ENCODE measurements at regions not wholly inside any gene's neighbourhood (a gene's known extent, or its start where the extent isn't known, plus 50 kb on each side); places are given as distances from the start of the nearest gene placed in this dataset.
A peak's percentile ranks its signal among the peaks of the same experiment; 100 is the strongest.

DNA sequence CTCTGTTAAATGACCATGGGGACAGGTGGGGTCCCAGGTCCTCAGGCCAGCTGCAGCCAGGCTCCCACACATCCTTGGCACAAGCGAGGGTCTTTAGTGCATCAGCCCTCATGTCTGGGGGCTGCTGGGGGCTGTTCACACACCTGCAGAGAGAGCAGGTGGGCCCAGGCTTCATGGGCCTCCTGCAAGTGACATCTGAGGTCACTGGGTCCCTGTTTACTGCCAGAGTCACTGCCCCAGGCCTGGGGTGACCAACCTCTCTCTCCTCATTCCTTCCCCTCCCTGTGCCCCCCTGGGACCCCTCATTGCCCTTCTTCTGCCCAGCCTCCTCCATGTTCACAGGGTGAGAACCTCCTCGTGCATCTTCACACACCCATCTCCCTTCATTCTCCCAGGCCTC lies 92.4 kb downstream of the RTL6 start:
- intact Hi-C loops (cut with DNase I), result no loop called here
- DNase-seq (no peak), ATAC-seq (ENCODE audit: poor library complexity) (no peak)

DNA sequence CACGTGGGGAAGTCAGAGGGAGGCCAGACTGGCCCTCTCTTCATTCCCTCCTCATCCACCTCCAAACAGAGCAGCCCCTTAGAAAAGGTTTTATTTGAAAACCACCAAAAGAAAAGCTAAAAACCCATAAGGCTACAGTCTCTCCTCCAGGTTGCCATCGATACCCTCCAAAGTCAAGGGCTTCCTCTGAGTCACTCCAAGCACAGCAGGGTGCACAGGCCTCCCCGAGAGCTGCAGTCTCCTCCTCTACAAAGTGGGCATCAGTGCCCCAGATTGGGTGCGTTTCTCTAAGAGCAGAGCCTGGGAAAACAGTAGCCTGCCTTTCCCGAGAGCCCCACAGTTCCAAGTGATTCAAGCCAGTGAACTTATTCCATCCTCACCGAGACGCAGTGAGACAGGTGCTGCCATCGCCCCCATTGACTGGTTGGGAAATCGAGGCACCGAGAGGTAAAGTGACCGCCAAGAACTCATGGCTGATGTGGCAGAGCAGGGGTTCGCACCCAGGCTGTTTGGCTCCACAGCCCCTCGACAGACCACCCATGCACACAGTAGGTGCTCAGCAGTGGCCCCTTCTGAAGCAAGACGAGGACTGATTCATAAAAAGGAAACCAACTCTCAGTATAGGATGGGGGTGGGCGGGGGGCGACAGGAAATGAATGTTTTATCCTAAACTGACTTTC lies 91.7 kb upstream of the SHISAL1 start:
- ATAC-seq (ENCODE audit: poor library complexity) (no peak), DNase-seq (peak; percentile 17)
- intact Hi-C loops (cut with DNase I), result no loop called here

- DNase-seq (peak; percentile 27), ATAC-seq (ENCODE audit: poor library complexity) (no peak)
- intact Hi-C loops (cut with DNase I), result no loop called here
Observed at GRCh38 chr22:44403602-44404329, 91.0 kb upstream of the SHISAL1 start.

GRCh38 chr22:44403166-44403565 lies 90.4 kb upstream of the SHISAL1 start:
- DNase-seq (no peak), ATAC-seq (ENCODE audit: poor library complexity) (no peak)
- intact Hi-C loops (cut with DNase I), result no loop called here

GRCh38 chr22:44402196-44403111 lies 89.7 kb upstream of the SHISAL1 start:
- ATAC-seq (ENCODE audit: poor library complexity) (no peak), DNase-seq (peak; percentile 23)
- intact Hi-C loops (cut with DNase I), result no loop called here

DNA sequence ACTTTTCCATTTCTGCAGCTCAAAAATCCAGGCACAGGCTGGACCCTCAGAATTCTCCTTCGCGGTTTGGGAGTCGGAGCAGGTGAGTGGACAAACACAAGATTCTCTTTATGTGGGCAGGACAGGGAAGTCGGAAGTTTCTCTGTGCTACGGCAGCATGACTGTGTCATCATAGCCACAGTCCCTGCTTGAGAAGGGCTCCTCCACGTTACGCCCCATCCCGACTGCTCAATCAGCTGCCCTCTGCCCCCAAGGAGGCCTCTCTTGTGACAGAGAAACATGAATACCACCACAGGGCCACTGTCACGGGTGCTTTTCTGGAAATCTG lies 89.0 kb upstream of the SHISAL1 start:
- ATAC-seq (ENCODE audit: poor library complexity) (no peak), DNase-seq (no peak)
- intact Hi-C loops (cut with DNase I), result no loop called here

GRCh38 chr22:44400763-44401060 lies 88.0 kb upstream of the SHISAL1 start:
- ATAC-seq (ENCODE audit: poor library complexity), result no peak
- intact Hi-C loops (cut with DNase I), result no loop called here
- DNase-seq, result no peak

DNA sequence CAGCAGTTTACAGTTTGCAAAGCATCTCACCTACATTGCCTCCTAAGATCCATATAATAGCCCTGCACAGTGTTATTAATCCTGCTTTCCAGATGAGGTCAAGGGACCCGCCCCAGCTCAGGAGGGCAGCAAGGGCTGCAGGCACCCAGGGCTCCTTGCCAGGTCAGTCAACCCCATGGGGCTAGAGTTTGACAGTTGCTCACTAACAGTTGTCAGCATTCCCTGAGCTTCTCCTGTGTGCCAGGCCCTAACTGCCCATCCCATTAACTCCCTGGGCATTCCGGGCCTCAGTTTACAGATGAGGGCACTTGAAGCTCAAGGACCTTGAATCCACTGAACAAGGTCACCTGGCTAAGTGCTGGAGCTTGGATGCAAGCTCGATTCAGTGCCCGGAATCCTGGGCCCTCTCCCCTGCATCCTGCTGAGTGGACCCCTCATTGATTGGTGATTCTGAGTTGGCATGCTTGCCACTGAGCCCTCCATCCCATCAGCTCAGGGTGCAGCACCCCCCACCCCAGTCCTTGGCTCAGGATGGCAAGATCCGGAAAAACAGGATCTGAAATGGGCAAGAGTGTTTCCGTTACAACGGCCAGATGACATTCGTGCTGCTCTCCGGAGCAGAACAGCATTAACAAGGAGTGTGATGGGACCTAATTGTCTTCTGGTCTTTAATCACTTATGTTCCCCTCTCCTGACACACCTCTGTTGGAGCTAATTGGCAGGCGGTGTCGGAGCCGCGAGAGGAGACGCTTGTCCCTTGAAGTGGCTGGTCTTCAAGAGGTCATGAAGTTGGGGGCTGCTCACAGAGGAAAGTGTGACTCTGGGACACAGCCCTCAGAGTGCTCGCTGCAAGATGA lies 87.4 kb upstream of the SHISAL1 start:
- ATAC-seq (ENCODE audit: poor library complexity), result no peak
- intact Hi-C loops (cut with DNase I), result no loop called here
- peak; percentile 26 for DNase-seq

DNA sequence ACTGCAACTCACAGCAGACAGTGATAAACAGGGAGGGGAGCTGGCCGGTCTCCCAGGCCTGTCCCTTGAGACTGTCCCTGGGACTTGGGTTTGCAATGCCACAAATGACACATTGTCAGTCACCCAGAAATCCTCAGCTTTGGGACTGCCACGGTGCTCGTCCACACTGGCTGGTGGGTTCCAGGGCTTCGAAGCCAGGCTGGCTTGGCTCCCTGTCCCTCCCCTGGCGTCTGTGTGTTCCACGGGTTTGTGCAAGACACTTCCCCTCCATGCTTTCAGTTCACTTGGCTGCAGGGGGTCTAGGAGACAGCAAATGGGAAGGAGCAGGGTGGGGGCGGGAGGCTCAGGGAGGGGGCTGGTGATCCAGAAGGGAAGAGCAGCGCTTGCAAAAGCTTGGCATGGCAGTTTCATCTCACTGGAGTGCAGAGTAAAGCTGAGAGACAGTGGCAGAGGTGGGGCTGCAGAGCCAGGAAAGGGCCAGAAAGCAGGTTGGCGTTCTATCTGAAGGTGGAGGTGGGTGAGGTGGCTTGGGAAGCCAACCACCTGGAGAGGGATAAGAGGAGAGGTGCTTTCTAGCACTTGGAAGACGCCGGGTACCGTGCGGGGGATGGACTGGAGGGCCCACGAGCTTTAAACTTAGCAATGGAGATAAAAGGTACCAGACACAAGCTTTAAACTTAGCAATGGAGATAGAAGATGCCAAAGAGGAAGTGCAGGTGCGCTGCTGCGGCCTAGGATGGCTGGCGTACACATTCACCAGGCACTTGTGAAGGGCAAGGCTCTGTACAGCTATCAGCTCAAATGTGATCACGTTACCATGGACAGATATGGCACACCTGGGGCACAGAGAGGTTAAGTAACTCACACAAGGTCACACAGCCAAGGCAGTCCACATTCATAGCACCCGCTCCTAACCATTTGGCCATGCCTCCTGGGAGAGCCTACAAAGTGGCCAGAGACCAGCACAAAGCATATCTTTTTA lies 86.4 kb upstream of the SHISAL1 start:
- intact Hi-C loops (cut with DNase I), result no loop called here
- ATAC-seq (ENCODE audit: poor library complexity), result no peak
- DNase-seq, result peak; percentile 47

- intact Hi-C loops (cut with DNase I), result no loop called here
- no peak for DNase-seq
- no peak for ATAC-seq (ENCODE audit: poor library complexity)
Observed at GRCh38 chr22:44396727-44397722, 84.3 kb upstream of the SHISAL1 start.

GRCh38 chr22:44396021-44396726 lies 83.4 kb upstream of the SHISAL1 start:
- ATAC-seq (ENCODE audit: poor library complexity) (no peak), DNase-seq (peak; percentile 20)
- intact Hi-C loops (cut with DNase I), result no loop called here

- intact Hi-C loops (cut with DNase I), result no loop called here
- ATAC-seq (ENCODE audit: poor library complexity), result no peak
- DNase-seq, result peak; percentile 30
Observed at GRCh38 chr22:44395118-44396005, 82.6 kb upstream of the SHISAL1 start.

GRCh38 chr22:44394246-44395117 lies 81.7 kb upstream of the SHISAL1 start:
- no peak for DNase-seq
- no peak for ATAC-seq (ENCODE audit: poor library complexity)
- intact Hi-C loops (cut with DNase I), result no loop called here

DNA sequence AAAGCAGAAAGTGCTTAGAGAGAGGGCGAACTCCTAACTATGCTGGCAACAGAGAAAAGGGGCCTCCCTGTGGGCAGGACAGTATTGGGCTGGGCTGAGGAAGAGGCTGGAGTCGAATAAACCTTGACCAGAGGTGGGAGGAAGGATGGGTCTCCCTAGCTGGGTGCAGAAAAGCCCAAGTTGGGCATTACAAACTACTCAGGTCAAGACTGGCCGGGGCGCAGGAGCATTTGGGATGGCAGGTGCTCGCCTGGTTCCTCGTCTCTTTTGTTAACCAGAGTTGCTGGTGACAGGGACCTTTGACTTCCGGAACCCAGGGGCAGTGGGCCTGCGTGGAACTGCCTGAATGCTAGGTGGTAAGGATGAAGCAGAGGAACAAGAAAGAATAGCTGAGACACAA lies 80.3 kb upstream of the SHISAL1 start:
- ATAC-seq (ENCODE audit: poor library complexity) (no peak), DNase-seq (peak; percentile 22)
- intact Hi-C loops (cut with DNase I), result no loop called here
